NCI-H2171 treated with DMSO at 0.1 percent for 48 hours (cell line): ENCODE measurements at regions not wholly inside any gene's neighbourhood (a gene's known extent, or its start where the extent isn't known, plus 50 kb on each side); places are given as distances from the start of the nearest gene placed in this dataset.
"Not testable (repeated sequence)": the region's sequence is repeated elsewhere in the genome, so short reads cannot be mapped to it uniquely, and the experiment has no call there.

ENCODE experiments used
- DNase-seq: peaks from one replicate; lab custom pipeline; 2025; lab: John Stamatoyannopoulos, UW

GRCh38 chr2:150107816-150108215, 379.7 kb downstream of the RND3 start:
- no peak for DNase-seq

- DNase-seq, result no peak
Measured at GRCh38 chr2:150107170-150107569, 380.3 kb downstream of the RND3 start.

GRCh38 chr2:150101947-150102346, 385.5 kb downstream of the RND3 start:
- no peak for DNase-seq

GRCh38 chr2:150100834-150101233, 386.6 kb downstream of the RND3 start:
- DNase-seq, result no peak

GRCh38 chr2:150100336-150100735, 387.1 kb downstream of the RND3 start:
- no peak for DNase-seq

GRCh38 chr2:150099805-150100204, 387.7 kb downstream of the RND3 start:
- no peak for DNase-seq

GRCh38 chr2:150097901-150098531, 389.5 kb downstream of the RND3 start:
- DNase-seq, result no peak

- DNase-seq, result no peak
Measured at GRCh38 chr2:150097402-150097801, 390.1 kb downstream of the RND3 start.

GRCh38 chr2:150095361-150096095, 391.9 kb downstream of the RND3 start:
- DNase-seq, result no peak

- peak; percentile 63 for DNase-seq
Measured at GRCh38 chr2:150091846-150092245, 395.6 kb downstream of the RND3 start.

GRCh38 chr2:150090031-150090430, 397.4 kb downstream of the RND3 start:
- no peak for DNase-seq

- DNase-seq, result no peak
Measured at GRCh38 chr2:150088538-150088937, 398.9 kb downstream of the RND3 start.

GRCh38 chr2:150085478-150085877, 402.0 kb downstream of the RND3 start:
- no peak for DNase-seq

- no peak for DNase-seq
Measured at GRCh38 chr2:150081775-150082481, 405.5 kb downstream of the RND3 start.

GRCh38 chr2:150076281-150076680, 411.2 kb downstream of the RND3 start:
- DNase-seq, result no peak

GRCh38 chr2:150075831-150076230, 411.6 kb downstream of the RND3 start:
- DNase-seq, result no peak

GRCh38 chr2:150066490-150066889, 421.0 kb downstream of the RND3 start:
- no peak for DNase-seq

GRCh38 chr2:150063931-150064548, 423.4 kb downstream of the RND3 start:
- no peak for DNase-seq

GRCh38 chr2:150063432-150063889, 424.0 kb downstream of the RND3 start:
- no peak for DNase-seq

GRCh38 chr2:150062416-150062815, 425.1 kb downstream of the RND3 start:
- no peak for DNase-seq

GRCh38 chr2:150060341-150060740, 427.1 kb downstream of the RND3 start:
- DNase-seq, result no peak

GRCh38 chr2:150059676-150060075, 427.8 kb downstream of the RND3 start:
- DNase-seq, result not testable (repeated sequence)

- no peak for DNase-seq
Measured at GRCh38 chr2:150052457-150052856, 435.0 kb downstream of the RND3 start.
